ENCODE measurements at regions not wholly inside any gene's neighbourhood (a gene's known extent, or its start where the extent isn't known, plus 50 kb on each side); places are given as distances from the start of the nearest gene placed in this dataset.
"Not testable (repeated sequence)": the region's sequence is repeated elsewhere in the genome, so short reads cannot be mapped to it uniquely, and the experiment has no call there.

DNA sequence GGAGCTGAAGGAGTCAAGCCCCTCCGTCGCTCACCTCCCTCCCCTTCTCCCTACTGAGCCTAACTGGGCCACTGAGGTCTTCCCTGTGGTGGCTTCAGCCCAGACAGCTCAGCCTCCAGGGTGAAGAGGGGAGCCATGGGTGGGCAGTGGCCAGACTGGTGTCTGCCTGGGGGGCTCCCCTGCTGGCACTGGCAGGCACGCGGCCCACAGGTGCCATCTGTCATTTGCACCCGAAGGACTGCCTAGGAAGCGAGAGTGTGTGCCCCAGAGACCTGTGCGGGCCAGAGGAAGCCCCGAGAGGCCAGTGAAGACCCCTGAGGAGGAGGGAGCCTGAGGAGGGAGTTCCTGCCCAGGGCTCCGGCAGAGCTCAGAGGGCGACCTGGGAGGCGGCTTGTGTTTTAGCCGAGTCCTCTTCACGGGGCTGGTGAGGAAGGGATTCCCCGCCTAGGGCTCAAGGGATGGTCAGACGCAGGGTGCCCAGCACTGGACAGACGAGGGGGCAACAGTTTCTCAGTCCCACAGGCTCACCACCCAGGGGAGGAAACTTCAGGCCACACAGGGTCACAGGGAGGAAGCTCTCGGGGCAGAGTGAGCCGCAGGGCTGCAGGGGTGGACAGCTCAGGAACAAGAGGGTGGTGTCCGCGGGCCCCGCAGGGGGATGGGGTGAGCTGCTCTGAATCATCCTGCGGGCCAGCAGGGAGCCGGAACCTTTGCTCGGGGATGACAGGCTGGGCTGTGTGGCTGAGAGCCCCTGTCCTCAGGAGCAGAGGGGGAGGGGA, 76.2 kb upstream of the PPP2R2D start:
- DNase-seq = peak; percentile 17

DNA sequence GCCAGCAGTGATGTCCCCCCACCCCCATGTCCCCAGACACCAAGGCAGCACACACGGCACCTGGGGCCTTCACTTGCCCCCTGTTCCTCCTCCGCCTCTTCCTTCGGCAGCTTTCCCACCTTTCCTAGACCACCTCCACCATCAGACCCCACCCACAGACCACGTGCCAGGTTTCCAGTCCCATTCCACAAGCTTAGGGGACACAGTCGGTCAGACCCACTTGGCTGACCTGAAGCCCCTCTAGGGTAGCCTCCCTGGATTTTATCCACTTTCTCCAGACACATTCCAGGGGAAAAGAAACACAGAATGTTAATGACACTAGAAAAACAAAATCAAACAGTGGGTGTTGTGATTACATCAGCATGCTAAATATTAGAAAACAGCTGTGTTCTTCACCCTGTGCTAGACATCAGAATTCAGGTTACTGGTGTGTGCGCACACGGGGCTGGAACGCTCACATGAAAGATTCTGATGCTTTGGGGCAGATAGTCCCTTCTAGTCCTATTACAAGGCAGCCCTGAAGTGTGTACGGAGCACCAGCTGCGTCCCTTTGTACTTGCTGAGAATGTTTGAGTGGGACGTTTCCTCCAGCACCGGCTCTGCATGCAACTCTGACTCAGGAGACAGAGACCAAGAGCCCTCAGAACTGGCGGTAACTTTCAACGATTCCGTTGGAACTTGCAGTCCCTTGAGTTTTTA, 75.5 kb upstream of the PPP2R2D start:
- DNase-seq = no peak

DNA sequence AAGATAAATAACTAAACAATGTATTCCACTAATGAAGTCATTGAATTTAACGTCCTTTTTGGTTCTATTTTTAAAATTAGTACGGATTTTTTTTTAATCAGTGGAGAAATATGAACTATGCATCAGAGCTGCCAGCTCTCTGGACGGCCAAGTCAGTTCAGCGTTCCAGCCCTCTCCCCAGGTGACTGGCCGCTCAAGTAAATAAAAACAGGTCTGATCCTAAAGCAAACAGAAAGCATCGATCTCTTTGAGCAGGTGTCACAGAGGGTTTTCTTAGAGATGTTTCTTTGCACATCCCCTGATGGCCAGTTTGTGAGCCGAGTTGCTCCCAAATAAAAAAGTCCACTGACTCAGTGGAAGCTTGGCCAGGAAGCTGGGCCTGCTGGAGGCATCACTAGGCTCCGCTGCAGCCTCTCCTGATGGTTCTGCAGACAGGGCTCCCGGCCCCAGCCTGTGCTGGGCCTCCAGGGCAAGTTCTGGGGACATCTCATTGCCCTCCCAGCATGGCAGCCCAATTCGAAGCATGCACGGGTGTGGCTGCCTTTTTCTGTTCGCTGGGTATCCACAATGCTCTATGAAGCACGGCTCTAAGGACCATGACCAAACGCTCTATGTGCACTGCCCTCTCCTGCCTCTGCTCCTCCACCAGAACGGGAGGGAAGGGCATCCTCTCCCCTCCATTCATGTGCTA, 74.7 kb upstream of the PPP2R2D start:
- DNase-seq = no peak

DNA sequence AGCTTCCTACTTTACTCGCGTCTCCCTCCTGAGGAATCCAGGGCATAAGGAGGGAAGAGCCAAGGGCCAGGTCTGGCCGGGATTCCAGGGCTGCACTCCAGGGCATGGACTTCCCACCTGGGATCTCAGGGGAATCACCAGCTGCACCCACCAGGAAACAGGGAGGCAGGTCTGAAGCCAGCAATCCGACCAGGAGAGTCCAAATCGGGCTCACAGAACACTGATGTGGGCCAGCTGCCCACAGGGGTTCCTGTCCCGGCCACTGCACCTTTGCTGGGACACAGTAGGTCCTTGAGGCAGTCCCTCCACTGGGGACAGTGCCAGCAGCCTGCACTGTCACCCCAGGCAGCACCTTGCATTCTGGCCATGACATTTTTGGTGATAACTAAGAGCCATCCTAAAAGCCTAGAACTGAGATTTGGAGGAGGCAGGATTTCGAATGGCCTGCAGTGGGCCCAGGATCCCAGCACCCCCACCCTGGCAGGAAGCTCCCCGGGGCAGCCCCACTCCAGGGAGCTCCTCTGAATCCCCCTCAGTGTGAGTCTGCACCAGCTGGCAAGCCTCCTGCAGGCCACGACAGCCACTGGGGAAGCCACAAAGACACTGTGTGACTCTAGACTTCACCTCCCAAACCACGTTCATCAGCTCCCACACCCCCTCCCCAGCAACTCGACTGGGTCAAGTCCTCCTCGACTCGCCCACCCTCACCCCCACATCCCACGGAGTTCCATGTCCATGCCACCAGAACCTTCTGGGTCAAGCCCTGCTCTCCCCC, 71.5 kb upstream of the PPP2R2D start:
- DNase-seq = no peak

DNA sequence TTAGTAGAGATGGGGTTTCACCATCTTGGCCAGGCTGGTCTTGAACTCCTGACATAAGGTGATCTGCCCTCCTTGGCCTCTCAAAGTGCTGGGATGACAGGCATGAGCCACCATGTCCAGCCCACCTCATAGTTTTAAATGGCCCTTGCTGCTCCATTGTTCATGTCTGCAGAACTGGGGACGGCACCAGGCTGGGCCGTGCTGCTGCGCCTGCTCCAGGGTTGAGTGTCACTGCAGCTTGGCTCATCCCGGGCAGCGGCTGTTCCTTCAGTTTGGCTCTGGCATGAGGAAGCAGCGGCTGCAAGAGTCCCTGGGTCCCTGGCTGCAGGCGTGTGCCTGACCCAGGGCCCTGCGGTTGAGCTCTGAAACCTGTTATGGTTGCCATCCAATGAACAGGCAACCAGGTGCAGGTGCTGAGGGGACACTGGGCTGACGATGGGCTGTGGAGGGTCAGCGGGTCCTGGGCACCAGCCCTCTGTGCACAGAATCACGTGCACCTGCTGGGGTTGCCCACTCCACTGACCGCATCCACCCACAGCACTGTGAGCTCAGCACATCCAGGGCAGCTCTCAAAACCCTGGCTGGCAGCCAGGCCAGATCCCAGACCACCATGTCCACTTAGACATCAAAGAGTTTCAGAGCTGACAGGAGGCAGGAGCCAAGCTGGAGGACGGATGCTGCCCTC, 70.2 kb upstream of the PPP2R2D start:
- no peak for DNase-seq

DNA sequence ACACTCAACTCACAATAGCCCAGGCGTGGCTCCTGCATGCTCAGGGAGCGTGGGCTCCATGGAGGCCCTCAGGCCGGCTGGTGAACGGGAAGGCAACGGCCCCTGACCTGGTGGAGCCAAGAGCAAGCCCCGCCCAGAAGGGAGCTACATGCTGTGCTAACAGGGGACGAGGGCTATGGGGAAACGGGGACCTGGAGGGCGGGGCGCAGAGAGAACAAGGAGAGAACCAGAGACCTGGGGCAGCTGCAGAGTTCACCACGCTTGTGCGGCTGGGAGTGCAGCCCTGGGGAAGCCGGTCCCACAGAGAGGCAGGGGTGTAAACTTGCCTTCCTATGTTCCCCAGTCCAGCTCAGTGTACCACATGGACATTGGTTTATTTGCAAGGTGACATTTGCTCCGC, 69.2 kb upstream of the PPP2R2D start:
- DNase-seq = no peak

DNA sequence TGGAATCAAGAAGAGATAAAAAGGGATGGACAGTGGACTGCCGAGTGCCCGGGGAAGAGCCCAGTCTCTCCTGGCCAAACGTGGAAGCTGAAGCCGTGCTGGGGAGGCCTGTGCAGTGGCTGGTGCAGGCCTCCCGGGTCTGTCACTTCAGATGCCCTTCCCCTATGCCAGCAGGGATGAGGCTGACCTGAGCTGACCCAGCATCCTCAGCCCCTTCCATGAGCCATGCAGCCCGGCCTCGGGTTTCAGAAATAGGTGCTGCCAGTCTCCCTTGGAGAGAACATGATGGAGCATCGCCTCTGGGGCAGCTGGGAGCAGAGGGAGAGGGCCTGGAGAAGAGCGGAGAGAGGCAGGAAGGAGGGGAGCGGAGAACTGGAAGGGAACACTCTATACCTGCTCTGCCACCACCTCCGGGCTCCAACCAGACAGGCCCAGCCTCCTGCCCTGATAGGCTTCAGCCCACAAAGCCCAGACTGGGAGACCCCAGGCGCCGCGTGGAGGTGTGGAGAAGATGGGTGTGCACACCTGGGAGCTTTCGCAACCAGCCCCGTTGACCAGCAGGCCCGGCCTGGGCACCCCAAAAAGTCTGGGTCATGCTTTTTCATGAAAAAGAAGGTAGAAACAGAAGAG, 68.6 kb upstream of the PPP2R2D start:
- no peak for DNase-seq

DNA sequence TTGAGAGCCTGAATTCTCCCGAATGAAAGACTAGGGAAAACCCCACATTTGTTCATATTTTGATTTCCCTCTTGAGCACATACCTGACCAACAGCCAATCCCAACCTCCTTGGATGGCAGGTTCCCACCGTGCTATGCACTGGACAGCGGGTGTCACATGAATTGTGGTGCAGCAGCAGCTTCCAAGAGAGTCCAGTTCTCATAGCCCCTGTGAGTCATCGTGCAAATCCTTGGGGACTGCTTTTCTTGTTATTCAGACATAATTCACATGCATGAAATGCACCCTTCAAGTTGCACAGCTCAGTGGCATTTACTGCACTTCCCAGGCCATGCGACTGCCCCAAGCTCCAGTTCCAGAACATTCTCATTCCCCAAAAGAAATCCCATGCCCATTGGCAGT, 67.8 kb upstream of the PPP2R2D start:
- no peak for DNase-seq

DNA sequence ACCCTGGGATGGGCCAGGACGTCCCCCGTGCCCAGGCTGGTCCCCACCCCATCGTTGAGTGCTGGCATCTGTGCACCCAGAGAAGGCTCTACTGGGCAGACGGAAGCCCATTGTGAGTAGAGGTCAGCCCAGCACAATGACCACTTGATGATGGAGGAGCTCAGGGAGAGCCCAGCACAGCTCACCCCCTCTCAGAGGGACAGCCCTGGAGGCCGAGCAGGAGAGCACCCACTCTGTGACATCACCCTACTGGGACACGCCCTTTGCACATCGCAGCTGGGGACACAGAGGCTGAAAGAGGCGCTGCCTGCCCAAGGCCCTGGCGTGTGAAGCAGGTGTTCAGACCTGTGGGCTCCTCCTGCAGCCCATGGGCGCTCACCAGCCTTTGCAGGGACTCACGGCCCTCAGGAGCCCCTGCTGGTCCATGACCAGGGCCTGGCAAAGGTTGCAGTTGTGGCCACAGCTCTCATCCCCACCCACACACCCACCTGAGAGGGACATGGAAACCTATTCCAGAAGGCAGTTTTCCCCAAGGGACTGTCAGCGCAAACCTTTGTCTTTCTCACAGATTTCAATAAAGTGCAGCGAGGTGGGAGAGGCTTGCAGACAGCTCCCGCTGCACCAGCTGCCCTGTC, 67.2 kb upstream of the PPP2R2D start:
- DNase-seq = no peak

DNA sequence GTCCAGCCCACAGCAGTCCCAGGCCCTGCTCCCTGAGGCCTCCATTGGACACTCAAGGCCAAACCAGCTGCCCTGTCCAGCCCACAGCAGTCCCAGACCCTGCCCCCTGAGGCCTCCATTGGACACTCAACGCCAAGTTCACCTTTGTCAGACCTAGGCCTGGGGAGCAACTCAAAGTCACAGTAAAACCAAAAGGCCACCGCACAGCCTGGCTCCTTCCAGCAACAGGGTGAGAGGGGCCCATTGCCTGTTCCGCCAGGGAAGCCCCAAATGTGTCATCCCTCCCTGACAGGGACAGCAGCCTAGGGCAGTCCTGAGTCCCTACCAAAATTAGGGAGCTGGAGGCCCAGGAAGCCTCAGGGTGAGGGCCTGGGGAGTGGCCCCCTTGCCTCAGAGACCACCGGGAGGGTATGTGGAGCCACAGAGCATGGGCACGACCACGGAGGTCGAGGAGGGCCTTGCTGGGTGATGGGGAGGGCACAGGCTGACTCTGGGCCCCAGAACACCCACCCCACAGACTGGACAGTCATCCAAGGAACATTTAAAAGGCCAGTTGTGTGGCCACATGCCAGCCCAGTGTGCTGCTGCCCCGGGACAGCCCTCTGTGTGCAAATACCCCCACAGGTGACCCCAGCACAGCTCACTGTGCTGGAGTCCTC, 66.5 kb upstream of the PPP2R2D start:
- DNase-seq = no peak

DNA sequence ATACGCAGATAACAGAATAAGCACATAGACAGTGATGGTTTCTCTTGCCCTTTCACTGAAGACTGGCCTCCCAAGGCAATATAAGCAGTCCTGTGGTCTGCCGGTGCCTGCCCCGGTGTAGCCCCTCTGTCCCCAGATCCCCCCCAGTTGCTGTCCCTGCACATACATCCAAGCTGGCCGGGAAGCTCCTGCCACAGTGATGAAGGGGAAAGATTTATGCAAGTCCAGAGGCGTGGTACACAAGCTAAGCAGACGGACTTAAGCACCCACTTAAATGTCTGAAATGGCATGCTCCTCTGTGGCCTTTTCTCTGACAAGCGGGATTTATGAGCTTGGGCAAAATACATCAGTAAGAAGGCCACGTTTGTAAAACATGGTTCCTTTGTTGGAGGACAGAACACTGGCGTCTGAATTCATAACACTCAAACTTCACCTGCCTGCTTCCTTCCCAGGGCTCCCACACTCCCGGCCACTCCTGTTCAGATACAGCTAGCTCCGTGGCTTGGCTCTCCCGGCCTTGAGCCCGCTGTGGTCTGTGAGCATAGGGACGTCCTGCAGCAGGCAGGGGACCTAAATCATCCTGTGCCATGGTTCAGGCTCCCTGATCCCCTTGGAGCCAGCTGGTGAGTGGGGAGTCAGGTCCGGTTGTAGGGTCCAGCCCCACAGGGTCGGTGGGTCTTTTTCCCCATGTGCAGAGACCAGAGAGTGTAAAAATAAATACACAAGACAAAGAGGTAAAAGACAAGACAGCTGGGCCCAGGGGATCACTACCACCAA, 61.7 kb upstream of the PPP2R2D start:
- DNase-seq = no peak

DNA sequence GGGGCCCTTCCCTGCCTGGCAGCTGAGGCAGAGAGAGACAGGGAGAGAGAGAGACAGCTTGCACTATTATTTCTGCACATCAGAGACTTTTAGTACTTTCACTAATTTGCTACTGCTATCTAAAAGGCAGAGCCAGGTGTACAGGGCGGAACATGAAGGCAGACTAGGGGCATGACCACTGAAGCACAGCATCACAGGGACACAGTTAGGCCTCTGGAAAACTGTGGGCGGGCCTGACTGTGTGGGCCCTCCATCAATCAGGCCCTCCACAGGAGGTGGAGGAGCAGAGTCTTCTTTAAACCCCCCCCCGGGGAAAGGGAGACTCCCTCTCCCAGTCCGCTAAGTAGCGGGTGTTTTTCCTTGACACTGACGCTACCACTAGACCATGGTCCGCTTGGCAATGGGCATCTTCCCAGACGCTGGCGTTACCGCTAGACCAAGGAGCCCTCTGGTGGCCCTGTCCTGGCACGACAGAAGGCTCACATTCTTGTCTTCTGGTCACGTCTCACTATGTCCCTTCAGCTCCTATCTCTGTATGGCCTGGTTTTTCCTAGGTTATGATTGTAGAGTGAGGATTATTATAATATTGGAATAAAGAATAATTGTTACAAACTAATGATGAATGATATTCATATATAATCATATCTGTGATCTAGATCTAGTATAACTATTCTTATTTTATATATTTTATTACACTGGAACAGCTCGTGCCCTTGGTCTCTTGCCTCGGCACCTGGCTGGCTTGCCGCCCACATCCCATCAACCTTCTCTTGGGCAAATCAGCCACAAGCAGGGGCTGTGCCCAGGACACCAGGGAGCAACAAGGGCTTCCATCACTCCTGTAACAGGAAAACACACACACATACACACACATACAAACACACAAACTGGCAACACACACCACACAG, 60.7 kb upstream of the PPP2R2D start:
- not testable (repeated sequence) for DNase-seq

DNA sequence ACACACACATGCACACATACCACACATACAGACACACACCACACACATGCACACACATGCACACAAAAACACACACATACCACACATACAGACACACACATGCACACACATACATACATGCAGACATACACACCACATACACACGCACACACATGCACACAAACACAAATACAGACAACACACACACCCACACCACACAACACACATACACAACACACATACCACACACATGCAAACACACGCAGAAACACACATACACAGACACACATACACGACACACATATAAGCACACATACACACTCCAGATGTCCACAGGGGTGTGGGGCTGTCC, 60.1 kb upstream of the PPP2R2D start:
- no peak for DNase-seq

DNA sequence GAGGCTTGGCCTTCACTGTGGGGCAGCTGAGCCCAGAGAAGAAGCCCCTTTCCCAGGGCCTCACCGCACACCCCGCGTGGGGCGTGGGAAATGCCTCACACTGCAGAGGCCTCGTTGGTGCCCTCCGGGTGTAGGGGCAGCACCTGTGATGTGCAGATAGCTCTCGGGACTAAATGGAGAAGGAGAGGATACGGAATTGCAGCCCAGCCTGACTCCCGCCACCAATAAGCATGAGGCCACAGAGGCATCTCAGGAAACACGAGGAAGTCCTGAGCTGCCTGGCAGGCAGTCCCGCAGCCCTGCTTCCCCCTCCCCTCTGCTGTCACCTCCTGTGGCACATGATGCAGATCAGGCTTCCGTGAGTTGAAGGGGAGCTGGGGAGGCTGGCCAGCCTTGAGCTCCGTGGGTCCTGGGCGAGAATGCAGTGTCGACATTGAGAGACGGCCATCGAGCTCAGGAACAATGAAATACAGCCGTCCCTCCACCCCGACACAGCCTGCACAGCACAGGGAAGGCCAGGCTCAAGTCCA, 59.6 kb upstream of the PPP2R2D start:
- no peak for DNase-seq

DNA sequence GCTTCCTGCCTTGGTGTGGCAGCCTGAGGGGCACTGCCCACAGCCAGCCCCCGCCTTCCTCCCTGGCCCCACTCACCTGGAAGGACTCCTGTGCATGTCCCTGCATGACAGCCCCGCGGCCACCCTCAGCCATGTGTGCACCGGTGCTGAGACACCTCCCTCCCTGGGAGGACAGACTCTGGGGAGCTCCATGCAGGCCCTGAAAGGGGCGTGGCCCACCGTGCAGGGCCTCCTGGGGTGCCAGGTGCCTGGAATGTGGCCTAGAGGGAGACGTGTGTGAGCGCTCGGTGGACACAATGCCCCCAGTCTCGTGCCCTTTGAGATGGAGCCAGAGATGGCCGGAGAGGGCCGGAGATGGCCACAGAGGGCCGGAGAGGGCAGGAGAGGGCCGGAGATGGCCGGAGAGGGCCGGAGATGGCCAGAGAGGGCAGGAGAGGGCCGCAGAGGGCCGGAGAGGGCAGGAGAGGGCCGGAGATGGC, 59.1 kb upstream of the PPP2R2D start:
- no peak for DNase-seq

DNA sequence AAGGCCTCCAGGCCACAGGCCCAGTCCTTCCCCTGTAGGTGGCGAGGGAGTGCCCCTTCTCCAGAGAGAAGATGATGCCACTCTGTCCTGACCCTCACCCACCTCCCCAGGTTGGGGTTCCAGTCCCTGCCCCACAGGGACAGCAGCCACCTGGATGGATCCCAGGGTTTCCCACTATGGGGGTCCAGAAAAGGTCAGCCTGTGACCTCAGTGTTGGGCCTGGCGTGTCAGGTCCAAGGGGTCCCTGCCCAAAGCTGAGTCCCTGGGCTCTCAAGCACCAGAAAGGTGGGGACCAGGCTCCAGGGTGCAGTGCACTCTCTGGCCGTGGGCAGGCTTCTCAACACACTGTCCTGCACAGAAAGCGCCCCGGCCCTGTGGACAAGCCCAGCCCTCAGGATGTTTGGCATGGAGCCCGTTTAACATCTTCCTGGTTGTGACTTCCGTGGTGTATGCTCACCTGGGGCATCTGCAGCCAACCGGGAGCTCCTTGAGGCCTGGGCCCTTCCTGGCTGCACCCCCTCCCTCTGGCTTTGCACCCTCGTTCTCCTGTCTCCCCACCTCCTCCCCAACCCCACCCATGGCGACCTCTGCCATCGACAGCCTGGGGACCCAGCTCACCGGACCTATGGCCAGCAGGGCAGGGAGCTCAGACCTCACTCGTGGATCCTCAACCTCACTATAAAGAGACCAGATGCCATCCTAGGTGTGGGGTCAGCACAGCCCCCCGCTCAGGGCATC, 58.3 kb upstream of the PPP2R2D start:
- DNase-seq = no peak

DNA sequence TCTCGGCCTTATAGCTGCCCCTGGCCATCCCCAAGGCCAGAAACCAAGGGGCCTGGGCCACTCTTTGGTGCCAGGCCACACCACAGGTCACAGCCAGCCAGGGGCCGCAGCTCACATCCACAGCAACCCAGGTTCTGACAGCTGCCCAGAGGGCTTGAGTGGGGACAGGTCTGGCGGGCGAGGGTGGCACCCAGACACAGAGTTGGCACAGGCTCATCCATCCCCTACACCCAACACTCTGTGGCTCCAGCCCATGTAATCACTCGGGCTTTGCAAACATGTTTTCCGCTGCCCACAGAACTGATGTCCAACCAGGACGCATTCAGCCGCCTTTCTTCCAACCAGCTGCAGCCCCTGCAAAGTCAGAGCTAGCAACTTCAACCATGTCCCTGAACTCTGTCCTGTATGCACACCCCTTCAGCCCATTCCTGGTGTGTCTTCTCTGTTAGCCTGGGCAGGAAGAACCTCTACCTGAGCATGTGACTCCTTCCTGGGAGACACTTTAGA, 57.7 kb upstream of the PPP2R2D start:
- no peak for DNase-seq

DNA sequence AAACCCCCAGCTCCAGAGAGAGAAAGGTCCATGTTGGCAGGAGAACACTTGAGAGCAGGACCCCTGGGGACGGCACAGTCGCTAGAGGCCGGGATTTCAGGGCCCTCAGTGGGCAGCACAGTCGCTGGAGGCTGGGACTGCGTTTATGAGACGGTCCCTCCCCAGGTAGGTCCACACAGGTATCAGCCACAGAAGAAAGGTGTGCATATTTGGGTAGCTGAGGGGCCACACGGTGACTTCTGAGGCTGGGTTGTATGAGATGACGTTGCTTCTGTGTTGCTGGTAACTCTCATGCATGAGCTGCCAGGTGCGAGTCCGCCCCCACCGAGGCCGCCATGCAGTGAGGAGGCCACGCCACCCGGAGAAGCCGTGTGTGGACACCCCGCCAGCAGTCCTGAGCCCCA, 56.9 kb upstream of the PPP2R2D start:
- no peak for DNase-seq
